Keratinocyte (primary cell): ENCODE measurements at regions not wholly inside any gene's neighbourhood (a gene's known extent, or its start where the extent isn't known, plus 50 kb on each side); places are given as distances from the start of the nearest gene placed in this dataset.

Experiments
- DNase-seq: peaks from one replicate; pipeline ENCODE4 v3.0.0-alpha.2; 2011; ENCODE audit warnings: low read depth, missing footprints, low spot score
- FAIRE-seq: peaks from 2 replicates; lab custom pipeline; 2011; peaks lifted over from hg19 to GRCh38; lab: Jason Lieb, UNC
- H2AFZ ChIP-seq: 2 replicates; pipeline ENCODE4 v1.6.0; 2012; ENCODE audit warnings: low read length, control low read depth, inconsistent platforms; ENCODE audit not compliant: control insufficient read depth
- H3K27ac ChIP-seq: 2 replicates; pipeline ENCODE4 v1.5.1; 2011; ENCODE audit warnings: low read length; ENCODE audit not compliant: control insufficient read depth, insufficient read depth
- H3K27me3 ChIP-seq: 3 replicates; pipeline ENCODE4 v1.6.0; 2011; ENCODE audit warnings: low read length; ENCODE audit not compliant: control insufficient read depth, insufficient read depth; ENCODE audit errors: extremely low read depth
- H3K36me3 ChIP-seq, 2 experiments: 2 replicates in 1 of 2; 3 replicates in 1 of 2; pipeline ENCODE4 v1.5.1; 2011; ENCODE audit warnings: low read length in 2 of 2, mild to moderate bottlenecking in 1 of 2; ENCODE audit not compliant: control insufficient read depth in 2 of 2, insufficient read depth in 2 of 2; ENCODE audit errors: extremely low read depth in 1 of 2
- H3K4me1 ChIP-seq: 3 replicates; pipeline ENCODE4 v1.5.1; 2011; ENCODE audit warnings: low read length; ENCODE audit not compliant: control insufficient read depth, insufficient read depth; ENCODE audit errors: extremely low read depth
- H3K4me2 ChIP-seq: 3 replicates; pipeline ENCODE4 v1.6.0; 2011; ENCODE audit warnings: low read depth, low read length; ENCODE audit not compliant: control insufficient read depth, insufficient read depth; ENCODE audit errors: extremely low read depth
- H3K4me3 ChIP-seq, 3 experiments: fragments of 200-600 bp in 1 of 3; sonication (generic) in 1 of 3; 2 replicates in 2 of 3; 3 replicates in 1 of 3; pipeline ENCODE4 v1.5.1; 2011 to 2016; ENCODE audit warnings: low read length in 3 of 3, mild to moderate bottlenecking in 3 of 3, control low read depth in 2 of 3, inconsistent platforms in 1 of 3, low read depth in 1 of 3, mixed read lengths in 1 of 3, mixed run types in 1 of 3, moderate library complexity in 1 of 3; ENCODE audit not compliant: control insufficient read depth in 2 of 3, insufficient read depth in 2 of 3; ENCODE audit errors: extremely low read depth in 1 of 3
- H3K79me2 ChIP-seq: 2 replicates; pipeline ENCODE4 v1.6.0; 2012; ENCODE audit warnings: low read length; ENCODE audit not compliant: control insufficient read depth, insufficient read depth
- H3K9ac ChIP-seq: 3 replicates; pipeline ENCODE4 v1.6.0; 2011; ENCODE audit warnings: low read length; ENCODE audit not compliant: control insufficient read depth, insufficient read depth; ENCODE audit errors: extremely low read depth
- H3K9me1 ChIP-seq: 3 replicates; pipeline ENCODE4 v1.6.0; 2011; ENCODE audit warnings: low read length; ENCODE audit not compliant: control insufficient read depth, insufficient read depth; ENCODE audit errors: extremely low read depth
- H3K9me3 ChIP-seq: 2 replicates; pipeline ENCODE4 v1.5.1; 2012; ENCODE audit warnings: low read depth, low read length; ENCODE audit not compliant: control insufficient read depth
- H4K20me1 ChIP-seq: 3 replicates; pipeline ENCODE4 v1.6.0; 2011; ENCODE audit warnings: low read length; ENCODE audit not compliant: control insufficient read depth, insufficient read depth; ENCODE audit errors: extremely low read depth
- CTCF ChIP-seq, 3 experiments: IDR thresholded peaks in 1 of 3; conservative IDR thresholded peaks in 1 of 3; optimal IDR thresholded peaks in 1 of 3; 2 replicates in 2 of 3; 3 replicates in 1 of 3; pipeline versions ENCODE3 to v1.5.1; 2011; ENCODE audit warnings: low read length in 3 of 3, mild to moderate bottlenecking in 3 of 3, moderate library complexity in 2 of 3, control low read depth in 1 of 3, inconsistent platforms in 1 of 3; ENCODE audit not compliant: insufficient read depth in 2 of 3; ENCODE audit errors: extremely low read depth in 1 of 3
- EZH2 ChIP-seq: IDR thresholded peaks from one replicate; pipeline ENCODE4 v1.6.1; 2012; ENCODE audit warnings: inconsistent platforms, mild to moderate bottlenecking, low read length, moderate library complexity
- dilution Hi-C: fragments of 300-500 bp; cut with MboI; formaldehyde crosslinking; loops from one replicate; pipeline ENCODE4 v1.7.0; 2020; ENCODE audit warnings: low sequenced_read_pairs; ENCODE audit not compliant: extremely low pct_ligation_motif_present

- DNase-seq: no peak
- H3K27ac ChIP-seq: no peak overlapping the region
- no peaks in the 10 kb centered on the region for H4K20me1 ChIP-seq
- no peaks in the 10 kb centered on the region for H3K79me2 ChIP-seq
- H3K4me3 ChIP-seq: no peak overlapping the region
- H2AFZ ChIP-seq: no peak overlapping the region
- H3K9me3 ChIP-seq: no peaks in the 10 kb centered on the region
- no peak overlapping the region for H3K9ac ChIP-seq
- TF ChIP-seq EZH2 (no peak), CTCF (optimal IDR thresholded peaks at IDR 0.05 in 1 of 3, IDR thresholded peaks at IDR 0.05 in 1 of 3, conservative IDR thresholded peaks at IDR 0.05 in 1 of 3; ENCODE audit: extremely low read depth in 1 of 3, insufficient read depth in 2 of 3, low read length in 3 of 3) (peak; percentile 55 to 61 (median 58))
- H3K4me2 ChIP-seq: no peak overlapping the region
- no peaks in the 10 kb centered on the region for H3K36me3 ChIP-seq
- dilution Hi-C loops: no loop called here
- FAIRE-seq: peak; percentile 88
- H3K27me3 ChIP-seq: no peaks in the 10 kb centered on the region
- H3K4me1 ChIP-seq: no peaks in the 10 kb centered on the region
- no peaks in the 10 kb centered on the region for H3K9me1 ChIP-seq
These were observed 189.7 kb downstream of the SEC16B start for GRCh38 chr1:177780096-177780700.

GRCh38 chr1:177779166-177779965, 190.5 kb downstream of the SEC16B start:
- Histone ChIP-seq H3K4me2 (no peak overlapping the region), H3K9ac (no peak overlapping the region), H3K27ac (no peak overlapping the region), H3K4me3 (no peak overlapping the region), H3K4me1 (no peaks in the 10 kb centered on the region), H3K36me3 (no peaks in the 10 kb centered on the region), H2AFZ (no peak overlapping the region), H3K9me1 (no peaks in the 10 kb centered on the region), H4K20me1 (no peaks in the 10 kb centered on the region), H3K27me3 (no peaks in the 10 kb centered on the region), H3K9me3 (no peaks in the 10 kb centered on the region), H3K79me2 (no peaks in the 10 kb centered on the region)
- DNase-seq: no peak
- dilution Hi-C loops: no loop called here
- no peak for TF ChIP-seq CTCF (optimal IDR thresholded peaks at IDR 0.05 in 1 of 3, IDR thresholded peaks at IDR 0.05 in 1 of 3, conservative IDR thresholded peaks at IDR 0.05 in 1 of 3; ENCODE audit: extremely low read depth in 1 of 3, insufficient read depth in 2 of 3, low read length in 3 of 3)
- no peak for TF ChIP-seq EZH2
- no peak for FAIRE-seq
